ENCODE measurements at regions not wholly inside any gene's neighbourhood (a gene's known extent, or its start where the extent isn't known, plus 50 kb on each side); places are given as distances from the start of the nearest gene placed in this dataset.

DNA sequence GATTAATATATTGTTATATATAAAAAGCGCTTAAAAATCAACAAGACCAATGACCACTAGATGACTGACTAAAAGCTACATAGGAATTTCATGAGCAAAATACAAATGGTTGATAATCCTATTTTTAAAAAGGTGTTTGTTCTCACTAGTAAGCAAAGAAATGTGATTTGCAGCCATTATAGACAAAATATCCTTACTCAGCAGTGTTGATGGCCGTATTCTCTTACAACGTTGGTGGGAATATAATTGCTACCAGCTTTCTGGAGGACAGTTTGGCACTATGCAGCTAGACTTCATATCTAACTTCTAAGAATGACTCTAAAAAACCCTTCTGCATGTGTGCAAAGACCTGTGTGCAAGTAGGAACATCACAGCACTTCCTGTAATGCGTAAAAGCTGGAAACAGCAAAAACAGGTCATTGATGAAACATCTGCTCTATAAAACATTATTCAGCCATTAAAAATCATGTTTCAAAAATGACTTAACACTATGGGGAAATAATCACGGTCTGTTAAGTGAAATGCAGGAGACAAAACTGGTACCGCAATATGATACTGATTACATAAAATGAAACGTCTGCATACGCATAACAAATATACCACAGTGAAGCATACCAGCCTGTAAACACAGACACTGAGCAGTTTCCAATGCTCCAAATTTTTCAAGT, 70.1 kb upstream of the LINC01488 start:
- H3K23ac ChIP-seq (ENCODE audit: insufficient read length) = no peak overlapping the region
- H4K5ac ChIP-seq (ENCODE audit: insufficient read length, low read depth, low read length) = no peak overlapping the region
- no peak overlapping the region for H2BK15ac ChIP-seq (ENCODE audit: low read length)
- H3K27ac ChIP-seq (ENCODE audit: low read depth, low read length) = no peak overlapping the region
- H2BK12ac ChIP-seq (ENCODE audit: low read depth, low read length) = no peak overlapping the region
- no peak overlapping the region for H3K4ac ChIP-seq (replicated peaks; ENCODE audit: insufficient read length, low read depth, low read length)
- H3K14ac ChIP-seq (ENCODE audit: insufficient read length) = no peak overlapping the region
- no peaks in the 10 kb centered on the region for H3K4me1 ChIP-seq (replicated peaks in 1 of 4; ENCODE audit: control insufficient read depth in 3 of 4, insufficient read depth in 4 of 4, low read length in 3 of 4)
- H4K91ac ChIP-seq (replicated peaks; ENCODE audit: insufficient read length, low read length) = no peak overlapping the region
- no peak overlapping the region for H3K56ac ChIP-seq (replicated peaks; ENCODE audit: insufficient read length, low read depth, low read length)
- no peak overlapping the region for H2BK20ac ChIP-seq (ENCODE audit: low read length)
- no peak overlapping the region for H3K18ac ChIP-seq (ENCODE audit: extremely low read depth, low read length)
- no peaks in the 10 kb centered on the region for H3K27me3 ChIP-seq (replicated peaks in 1 of 4; ENCODE audit: control insufficient read depth in 3 of 4, extremely low read depth in 1 of 4, insufficient read depth in 3 of 4, low read length in 3 of 4)
- no peaks in the 10 kb centered on the region for H3K79me2 ChIP-seq (ENCODE audit: control insufficient read depth in 1 of 2, insufficient read depth in 2 of 2, low read length in 2 of 2)
- no peak overlapping the region for H2BK120ac ChIP-seq (replicated peaks; ENCODE audit: low read depth, low read length)
- DNase-seq (ENCODE audit: low read depth in 1 of 2, low spot score in 2 of 2) = no peak
- CTCF ChIA-PET (ENCODE audit: partially characterized antibody) = interaction anchor here (1.1 to 1.8 kb wide), 4 partner anchors 8 to 280 kb away, joined by 3 to 5 read pairs (median 4); no protein-coding TSS in a partner anchor
- no peak overlapping the region for H3K4me3 ChIP-seq (ENCODE audit: extremely low read depth in 1 of 4, insufficient read depth in 2 of 4, low read depth in 3 of 4, low read length in 4 of 4)
- H4K8ac ChIP-seq (ENCODE audit: extremely low read depth, insufficient read depth, low read length) = no peak overlapping the region
- no peak overlapping the region; the same call in 1 of the 2 replicates for H2AFZ ChIP-seq (ENCODE audit: low read length)
- no peaks in the 10 kb centered on the region for H3K79me1 ChIP-seq (ENCODE audit: low read depth, low read length)
- POLR2A ChIA-PET (ENCODE audit: partially characterized antibody) = no interaction called here
- H2AK5ac ChIP-seq (ENCODE audit: low read depth, low read length) = no peak overlapping the region
- no peaks in the 10 kb centered on the region for H4K20me1 ChIP-seq (replicated peaks in 1 of 2; ENCODE audit: control insufficient read depth in 1 of 2, insufficient read depth in 2 of 2, low read length in 2 of 2)
- TF ChIP-seq YY1 (IDR thresholded peaks at IDR 0.05; ENCODE audit: low read depth, low read length) = no peak
- TF ChIP-seq TAF1 (IDR thresholded peaks at IDR 0.05; ENCODE audit: low read depth, low read length) = no peak
- TF ChIP-seq NRF1 (IDR thresholded peaks at IDR 0.05; ENCODE audit: low read depth, low read length) = no peak
- no peak for TF ChIP-seq TAF7 (optimal IDR thresholded peaks at IDR 0.05; ENCODE audit: borderline replicate concordance, low read depth, low read length)
- no peak for TF ChIP-seq RXRA (IDR thresholded peaks at IDR 0.05; ENCODE audit: insufficient read depth, low read depth, low read length)
- H2BK5ac ChIP-seq (ENCODE audit: low read depth, low read length) = no peak overlapping the region
- WGBS, 2 experiments (ENCODE audit: extremely low coverage in 1 of 2, insufficient coverage in 1 of 2, insufficient read length in 1 of 2, insufficient replicate concordance in 2 of 2, low coverage in 1 of 2, low lambda C conversion rate in 2 of 2, missing lambda C conversion rate in 1 of 2) = 85% methylated on average over 8 of the region's 8 CpGs; no CpG with 5 or more reads in 1 of the 2 experiments
- no peak overlapping the region for H3K9ac ChIP-seq (replicated peaks in 1 of 4; ENCODE audit: extremely low read depth in 1 of 4, low read depth in 3 of 4, low read length in 3 of 4)
- H3K36me3 ChIP-seq (ENCODE audit: control insufficient read depth in 2 of 4, insufficient read depth in 4 of 4, low read length in 3 of 4) = no peaks in the 10 kb centered on the region
- no peak for FAIRE-seq
- H3K4me2 ChIP-seq (ENCODE audit: insufficient read depth in 1 of 2, low read depth in 2 of 2, low read length in 2 of 2) = no peak overlapping the region
- H3K23me2 ChIP-seq (ENCODE audit: low read depth, low read length) = no peaks in the 10 kb centered on the region
- no peaks in the 10 kb centered on the region for H3K9me3 ChIP-seq (ENCODE audit: insufficient read depth in 2 of 2, low read depth in 1 of 2, low read length in 1 of 2)

Measured in H1 (cell line).